ENCODE measurements at regions not wholly inside any gene's neighbourhood (a gene's known extent, or its start where the extent isn't known, plus 50 kb on each side); places are given as distances from the start of the nearest gene placed in this dataset.

DNA sequence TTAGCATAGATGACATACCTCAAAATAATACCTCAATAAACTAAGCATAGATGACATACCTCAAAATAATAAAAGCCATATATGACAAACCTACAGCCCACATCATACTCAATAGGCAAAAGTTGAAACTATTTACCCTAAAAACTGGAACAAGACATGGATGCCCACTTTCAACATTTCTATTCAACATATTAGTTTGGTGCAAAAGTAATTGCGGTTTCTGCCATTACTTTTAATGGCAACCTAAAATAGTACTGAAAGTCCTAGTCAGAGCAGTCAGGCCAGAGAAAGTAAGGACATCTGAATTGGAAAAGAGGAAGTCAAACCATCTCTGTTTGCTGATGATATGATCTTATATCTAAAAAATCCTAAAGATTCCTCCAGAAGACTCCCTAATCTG lies 250.4 kb downstream of the RAB28 start:
- TF ChIP-seq, protein P1, sequence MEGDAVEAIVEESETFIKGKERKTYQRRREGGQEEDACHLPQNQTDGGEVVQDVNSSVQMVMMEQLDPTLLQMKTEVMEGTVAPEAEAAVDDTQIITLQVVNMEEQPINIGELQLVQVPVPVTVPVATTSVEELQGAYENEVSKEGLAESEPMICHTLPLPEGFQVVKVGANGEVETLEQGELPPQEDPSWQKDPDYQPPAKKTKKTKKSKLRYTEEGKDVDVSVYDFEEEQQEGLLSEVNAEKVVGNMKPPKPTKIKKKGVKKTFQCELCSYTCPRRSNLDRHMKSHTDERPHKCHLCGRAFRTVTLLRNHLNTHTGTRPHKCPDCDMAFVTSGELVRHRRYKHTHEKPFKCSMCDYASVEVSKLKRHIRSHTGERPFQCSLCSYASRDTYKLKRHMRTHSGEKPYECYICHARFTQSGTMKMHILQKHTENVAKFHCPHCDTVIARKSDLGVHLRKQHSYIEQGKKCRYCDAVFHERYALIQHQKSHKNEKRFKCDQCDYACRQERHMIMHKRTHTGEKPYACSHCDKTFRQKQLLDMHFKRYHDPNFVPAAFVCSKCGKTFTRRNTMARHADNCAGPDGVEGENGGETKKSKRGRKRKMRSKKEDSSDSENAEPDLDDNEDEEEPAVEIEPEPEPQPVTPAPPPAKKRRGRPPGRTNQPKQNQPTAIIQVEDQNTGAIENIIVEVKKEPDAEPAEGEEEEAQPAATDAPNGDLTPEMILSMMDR (conservative IDR thresholded peaks at IDR 0.05; ENCODE audit: low read depth, low read length), result no peak
- TF ChIP-seq EZH2 (IDR thresholded peaks at IDR 0.05; ENCODE audit: low read length, unreplicated experiment), result no peak

All from PC-3 (cell line).